Muscle layer of colon (tissue), 2 donors: ENCODE measurements at regions not wholly inside any gene's neighbourhood (a gene's known extent, or its start where the extent isn't known, plus 50 kb on each side); places are given as distances from the start of the nearest gene placed in this dataset.

Experiments
- H3K27ac ChIP-seq: one replicate; pipeline ENCODE4 v1.7.0; 2013; ENCODE audit warnings: low read depth, mild to moderate bottlenecking, low read length, moderate library complexity
- H3K27me3 ChIP-seq, 2 donors: one replicate each; pipeline ENCODE4 v1.7.0; 2013; ENCODE audit warnings: low read length in 2 of 2, mild to moderate bottlenecking in 2 of 2; ENCODE audit not compliant: insufficient read depth in 2 of 2, control insufficient read depth in 1 of 2
- H3K36me3 ChIP-seq: one replicate; pipeline ENCODE4 v1.7.0; 2013; ENCODE audit warnings: mild to moderate bottlenecking, low read length; ENCODE audit not compliant: insufficient read depth
- H3K4me1 ChIP-seq: one replicate; pipeline ENCODE4 v1.7.0; 2013; ENCODE audit warnings: mild to moderate bottlenecking, low read length; ENCODE audit not compliant: insufficient read depth
- H3K4me3 ChIP-seq, 2 donors: one replicate each; pipeline ENCODE4 v1.7.0; 2013; ENCODE audit warnings: low read length in 2 of 2, low read depth in 1 of 2, mild to moderate bottlenecking in 1 of 2, moderate library complexity in 1 of 2
- H3K9ac ChIP-seq: one replicate; pipeline ENCODE4 v1.7.0; 2013; ENCODE audit warnings: low read length
- H3K9me3 ChIP-seq: one replicate; pipeline ENCODE4 v1.7.0; 2013; ENCODE audit warnings: mild to moderate bottlenecking, low read length
- donor health status: abdominal sarcoma.
- donor health status: Adenocarcinoma of cecum.

DNA sequence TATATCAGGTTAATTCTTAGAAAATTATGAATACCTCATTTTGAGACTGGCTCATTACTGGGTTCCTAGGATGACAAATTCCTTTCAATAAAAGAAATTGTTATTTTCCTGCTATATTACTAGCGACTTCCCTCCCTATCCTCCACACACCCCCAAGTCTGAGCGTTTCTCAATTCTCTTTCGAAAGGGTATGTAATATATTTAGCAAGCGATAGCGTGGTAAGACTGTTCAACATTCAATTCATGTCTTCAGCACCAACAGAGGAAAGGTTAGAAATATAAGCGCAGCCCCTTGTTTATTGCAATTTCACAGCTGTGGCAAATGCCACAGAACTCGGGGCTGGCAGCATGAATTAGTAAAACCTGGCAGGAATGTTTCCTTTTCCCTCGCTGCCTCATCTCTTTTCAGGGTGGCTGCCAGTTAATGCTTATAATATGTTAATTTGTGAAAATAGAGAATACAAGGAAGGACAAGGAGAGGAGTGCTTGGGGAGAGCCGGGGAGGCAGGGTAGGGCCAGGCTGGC, 152.7 kb upstream of the TBCA start:
- no peaks in the 10 kb centered on the region for H3K27me3 ChIP-seq
- H3K4me1 ChIP-seq = no peaks in the 10 kb centered on the region
- no peaks in the 10 kb centered on the region for H3K9me3 ChIP-seq
- no peak overlapping the region for H3K4me3 ChIP-seq
- H3K36me3 ChIP-seq = no peaks in the 10 kb centered on the region
- no peak overlapping the region for H3K27ac ChIP-seq
- no peak overlapping the region for H3K9ac ChIP-seq

DNA sequence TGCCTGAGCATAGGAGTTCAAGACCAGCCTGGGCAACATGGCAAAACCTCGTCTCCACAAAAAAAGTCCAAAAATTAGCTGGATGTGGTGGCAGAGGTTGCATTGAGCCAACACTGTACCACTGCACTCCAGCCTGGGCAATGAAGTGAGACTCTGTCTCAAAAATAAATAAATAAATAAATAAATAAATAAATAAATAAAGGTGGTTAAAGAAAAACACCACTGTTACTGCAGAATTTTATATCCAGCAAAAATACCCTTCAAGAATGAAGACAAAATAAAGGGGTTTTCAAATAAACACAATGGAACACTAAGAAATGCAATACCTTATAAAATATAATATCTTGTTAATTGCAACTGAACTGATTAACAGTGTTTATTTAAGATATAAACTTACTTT, 150.2 kb upstream of the TBCA start:
- Histone ChIP-seq H3K4me1 (no peaks in the 10 kb centered on the region), H3K4me3 (no peak overlapping the region), H3K9ac (no peak overlapping the region), H3K36me3 (no peaks in the 10 kb centered on the region), H3K9me3 (no peaks in the 10 kb centered on the region), H3K27me3 (no peaks in the 10 kb centered on the region), H3K27ac (no peak overlapping the region)

DNA sequence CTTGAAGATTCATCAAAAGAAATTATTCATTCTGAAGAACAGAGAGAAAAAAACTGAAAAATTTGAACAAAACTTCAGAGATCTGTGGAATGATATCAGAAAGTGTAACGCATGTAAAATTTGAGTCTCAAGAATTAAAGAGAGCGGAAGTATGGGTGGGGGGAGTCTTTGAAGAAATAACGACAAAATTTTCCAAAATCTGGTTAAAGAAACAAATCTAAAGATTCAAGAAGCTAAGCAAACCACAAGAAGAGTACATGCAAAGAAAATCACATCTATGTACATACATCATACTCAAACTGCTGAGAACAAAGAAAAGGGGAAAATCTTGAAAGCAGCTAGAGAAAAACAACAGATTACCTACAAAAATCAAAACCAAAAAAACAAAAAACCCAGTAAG, 149.4 kb upstream of the TBCA start:
- no peaks in the 10 kb centered on the region for H3K27me3 ChIP-seq
- H3K9ac ChIP-seq = no peak overlapping the region
- no peaks in the 10 kb centered on the region for H3K36me3 ChIP-seq
- H3K27ac ChIP-seq = no peak overlapping the region
- H3K9me3 ChIP-seq = no peaks in the 10 kb centered on the region
- no peak overlapping the region for H3K4me3 ChIP-seq
- no peaks in the 10 kb centered on the region for H3K4me1 ChIP-seq

DNA sequence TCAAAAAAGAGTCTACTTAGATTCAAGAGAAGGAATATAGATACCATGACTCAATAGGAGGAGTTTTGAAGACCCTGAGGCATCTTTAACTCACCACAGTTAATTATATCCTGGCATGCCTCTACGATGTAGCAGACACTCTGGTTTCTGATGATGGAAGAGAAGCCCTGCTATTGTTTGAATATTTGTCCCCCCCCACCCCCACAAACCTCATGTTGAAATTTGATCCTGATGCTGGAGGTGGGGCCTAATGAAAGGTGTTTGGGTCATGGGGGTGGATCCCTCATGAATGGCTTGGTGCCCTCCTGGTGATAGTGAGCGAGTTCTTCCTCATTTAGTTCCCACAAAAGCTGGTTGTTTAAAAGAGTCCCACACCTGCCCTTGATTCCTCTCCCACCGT, 147.9 kb upstream of the TBCA start:
- H3K36me3 ChIP-seq = no peaks in the 10 kb centered on the region

DNA sequence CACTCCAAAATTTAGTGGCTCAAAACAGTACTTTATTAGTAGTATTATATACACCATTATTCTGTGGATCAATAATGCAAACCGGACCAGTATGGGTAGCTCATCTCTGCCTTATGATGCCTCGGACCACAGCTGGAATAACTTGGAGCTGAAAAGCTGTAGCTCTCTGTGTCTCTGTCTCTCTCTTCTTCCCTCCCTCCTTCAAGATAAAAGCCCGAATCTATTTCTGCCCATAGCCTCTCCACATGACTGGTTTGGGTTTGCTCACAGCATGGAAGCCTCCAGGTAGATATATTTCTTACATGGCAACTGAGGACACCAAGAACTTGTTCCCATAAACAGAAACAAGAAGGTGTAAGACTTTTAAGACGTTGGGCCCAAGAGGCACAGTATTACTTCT, 147.5 kb upstream of the TBCA start:
- no peaks in the 10 kb centered on the region for H3K36me3 ChIP-seq
- H3K9ac ChIP-seq = no peak overlapping the region
- H3K9me3 ChIP-seq = no peaks in the 10 kb centered on the region
- H3K27ac ChIP-seq = no peak overlapping the region
- H3K27me3 ChIP-seq = no peaks in the 10 kb centered on the region
- H3K4me3 ChIP-seq = no peak overlapping the region
- no peaks in the 10 kb centered on the region for H3K4me1 ChIP-seq

More for the DNA sequence above, 147.9 kb upstream of the TBCA start:
- Histone ChIP-seq H3K4me3 (no peak overlapping the region), H3K4me1 (no peaks in the 10 kb centered on the region), H3K27me3 (no peaks in the 10 kb centered on the region), H3K9me3 (no peaks in the 10 kb centered on the region), H3K27ac (no peak overlapping the region), H3K9ac (no peak overlapping the region)

DNA sequence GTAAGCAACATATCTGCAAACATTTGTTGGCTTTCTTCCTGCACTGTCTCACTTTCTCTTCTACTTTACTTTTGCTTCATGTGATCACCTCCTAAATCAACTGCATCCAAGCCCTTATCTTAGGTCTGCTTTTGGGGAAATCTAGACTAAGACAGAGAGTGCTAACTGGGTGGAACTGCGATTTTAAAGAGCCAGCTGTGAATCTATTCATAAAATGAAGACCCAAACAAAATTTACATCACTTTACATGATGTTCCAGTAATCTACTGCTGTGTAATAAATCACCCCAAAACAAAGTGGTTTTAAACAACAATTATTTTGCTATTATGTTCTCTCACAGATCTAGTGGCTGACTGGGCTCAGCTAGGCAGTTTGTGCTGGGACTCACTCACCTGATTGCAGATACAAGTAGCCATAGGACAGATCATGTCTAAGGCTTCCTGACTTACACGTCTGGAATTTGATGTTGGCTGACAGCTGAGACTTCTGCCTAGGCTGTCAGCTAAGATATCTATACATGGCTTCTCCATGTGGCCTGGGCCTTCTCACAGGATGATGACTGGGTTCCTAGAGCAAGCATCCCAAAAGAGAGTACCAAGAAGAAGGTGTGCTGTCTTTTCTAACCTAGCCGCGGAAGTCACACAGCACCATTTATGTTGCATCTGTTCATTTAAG, 145.1 kb upstream of the TBCA start:
- no peak overlapping the region for H3K9ac ChIP-seq
- H3K4me3 ChIP-seq = no peak overlapping the region
- no peaks in the 10 kb centered on the region for H3K27me3 ChIP-seq
- H3K27ac ChIP-seq = no peak overlapping the region
- H3K4me1 ChIP-seq = no peaks in the 10 kb centered on the region
- H3K36me3 ChIP-seq = no peaks in the 10 kb centered on the region
- no peaks in the 10 kb centered on the region for H3K9me3 ChIP-seq

DNA sequence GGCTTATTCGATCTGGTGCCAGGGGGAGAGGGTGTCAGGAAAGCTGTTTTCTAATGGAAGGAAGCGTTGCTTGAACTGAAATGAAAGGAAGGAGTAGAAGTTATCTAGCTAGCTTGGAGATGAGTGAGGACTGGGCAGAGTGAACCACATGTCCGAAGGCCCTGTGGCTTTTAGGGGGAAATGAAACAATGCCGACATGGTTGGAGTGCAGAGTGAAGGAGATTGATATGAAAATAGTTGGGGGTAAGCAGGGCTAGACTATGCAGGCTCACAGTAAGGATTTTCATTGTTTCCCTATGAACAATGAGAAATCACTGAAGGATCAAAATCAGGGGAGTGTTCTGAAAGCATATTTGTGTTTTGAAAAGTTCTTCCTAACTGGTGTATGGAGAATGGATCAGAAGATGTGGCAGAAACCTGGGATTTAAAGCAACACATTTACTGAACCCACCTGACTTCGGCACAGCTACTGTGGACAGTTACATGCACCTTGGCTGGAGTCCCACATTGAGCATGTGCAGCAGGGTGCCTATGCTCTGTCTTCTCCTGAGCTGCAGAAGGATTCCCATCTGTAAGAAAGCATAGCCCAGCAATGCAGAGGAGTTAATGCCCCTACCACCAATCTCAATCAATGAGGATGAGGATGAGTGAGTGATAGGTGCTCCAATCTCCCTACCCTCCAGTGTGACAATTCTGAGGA, 144.4 kb upstream of the TBCA start:
- Histone ChIP-seq H3K36me3 (no peaks in the 10 kb centered on the region), H3K4me3 (no peak overlapping the region), H3K9me3 (no peaks in the 10 kb centered on the region), H3K4me1 (no peaks in the 10 kb centered on the region), H3K27me3 (no peaks in the 10 kb centered on the region), H3K9ac (no peak overlapping the region), H3K27ac (no peak overlapping the region)

DNA sequence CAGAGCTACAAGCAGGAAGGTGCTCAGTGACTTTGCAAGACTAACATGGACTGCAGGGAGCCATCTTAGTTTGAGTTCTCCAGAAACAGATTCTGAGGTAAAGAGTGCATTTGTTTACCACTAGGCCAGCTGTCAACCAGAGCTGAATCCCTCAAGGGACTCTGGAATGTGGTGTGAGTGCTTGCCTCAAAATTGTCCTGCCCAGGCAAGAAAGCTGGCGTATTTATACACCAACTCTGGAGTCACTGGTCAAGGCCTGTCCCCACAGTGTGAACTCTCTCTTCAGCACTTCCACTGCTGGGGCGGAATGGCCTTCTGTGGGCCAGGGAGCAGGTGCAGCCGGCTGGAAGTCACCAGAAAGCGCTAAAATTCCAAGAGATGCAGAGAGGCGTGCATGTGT, 139.2 kb upstream of the TBCA start:
- no peaks in the 10 kb centered on the region for H3K9me3 ChIP-seq
- no peaks in the 10 kb centered on the region for H3K4me1 ChIP-seq
- H3K4me3 ChIP-seq = no peak overlapping the region
- H3K36me3 ChIP-seq = no peaks in the 10 kb centered on the region
- no peaks in the 10 kb centered on the region for H3K27me3 ChIP-seq
- no peak overlapping the region for H3K9ac ChIP-seq
- no peak overlapping the region for H3K27ac ChIP-seq

DNA sequence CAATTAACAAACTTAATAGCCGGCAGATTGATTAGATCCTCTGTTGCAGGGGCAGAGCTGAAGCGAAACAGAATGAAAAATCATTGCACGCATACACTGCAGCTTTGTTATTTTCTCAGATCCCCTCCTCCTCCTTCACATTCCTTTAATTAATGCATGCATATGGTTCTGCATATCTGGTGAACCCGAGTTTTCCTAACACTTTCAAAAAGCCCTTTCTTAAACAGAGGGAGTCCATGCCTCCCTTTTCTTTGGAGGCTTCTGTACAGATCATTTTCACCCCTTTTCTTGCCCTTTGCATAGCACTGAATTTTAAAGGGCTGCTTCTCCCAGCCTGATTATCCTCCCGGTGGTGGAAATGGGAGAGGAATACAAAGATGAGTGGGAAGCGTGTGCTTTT, 136.6 kb upstream of the TBCA start:
- no peak overlapping the region for H3K4me3 ChIP-seq

DNA sequence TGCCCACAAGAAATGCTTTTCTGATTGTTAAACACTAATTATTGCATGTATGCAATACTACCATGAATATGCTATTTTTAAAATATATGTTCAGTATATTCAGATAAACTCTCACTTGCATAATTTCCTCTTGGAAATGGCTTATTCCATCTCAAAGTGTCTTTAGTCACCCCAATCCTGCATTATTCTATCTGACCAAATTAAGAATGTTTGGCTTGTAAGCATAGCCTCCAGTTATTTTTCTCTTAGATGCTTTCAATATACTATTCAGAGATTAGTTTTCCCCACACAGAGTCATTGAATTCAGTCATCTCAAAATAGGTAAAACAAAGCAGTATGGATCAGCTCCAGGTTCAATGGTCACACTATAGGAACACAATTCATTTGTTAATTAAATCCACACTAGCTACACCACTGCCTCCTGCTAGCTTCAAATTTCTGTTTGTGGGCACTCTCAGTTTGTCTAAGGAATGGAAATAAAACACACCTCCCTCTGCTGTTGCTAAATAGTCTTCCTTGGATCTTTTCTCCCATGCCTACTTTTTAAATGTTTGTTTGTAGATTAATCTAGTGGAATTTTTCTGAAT, 134.6 kb upstream of the TBCA start:
- no peak overlapping the region for H3K27ac ChIP-seq
- no peaks in the 10 kb centered on the region for H3K27me3 ChIP-seq
- no peaks in the 10 kb centered on the region for H3K36me3 ChIP-seq
- H3K4me3 ChIP-seq = no peak overlapping the region
- no peaks in the 10 kb centered on the region for H3K9me3 ChIP-seq
- no peak overlapping the region for H3K9ac ChIP-seq
- H3K4me1 ChIP-seq = no peaks in the 10 kb centered on the region

More for the DNA sequence above, 136.6 kb upstream of the TBCA start:
- Histone ChIP-seq H3K4me1 (no peaks in the 10 kb centered on the region), H3K9ac (no peak overlapping the region), H3K27ac (no peak overlapping the region), H3K9me3 (no peaks in the 10 kb centered on the region), H3K36me3 (no peaks in the 10 kb centered on the region), H3K27me3 (no peaks in the 10 kb centered on the region)

DNA sequence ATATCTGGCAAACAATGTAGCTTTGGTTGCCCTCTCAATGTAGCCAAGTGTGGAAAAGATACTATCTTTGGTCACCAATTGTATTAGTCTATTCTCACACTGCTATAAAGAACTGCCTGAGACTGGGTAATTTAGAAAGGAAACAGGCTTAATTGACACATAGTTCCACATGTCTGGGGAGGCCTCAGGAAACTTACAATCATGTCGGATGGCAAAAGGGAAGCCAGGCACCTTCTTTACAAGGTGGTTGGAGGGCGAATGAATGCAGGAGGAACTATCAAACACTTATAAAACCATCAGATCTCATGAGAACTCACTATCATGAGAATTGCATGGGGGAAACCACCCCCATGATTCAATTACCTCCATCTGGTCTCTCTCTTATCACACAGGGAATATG, 133.1 kb upstream of the TBCA start:
- Histone ChIP-seq H3K4me1 (no peaks in the 10 kb centered on the region), H3K36me3 (no peaks in the 10 kb centered on the region), H3K4me3 (no peak overlapping the region), H3K27ac (no peak overlapping the region), H3K9me3 (no peaks in the 10 kb centered on the region), H3K27me3 (no peaks in the 10 kb centered on the region), H3K9ac (no peak overlapping the region)
